WTC11 (cell line): ENCODE measurements at regions not wholly inside any gene's neighbourhood (a gene's known extent, or its start where the extent isn't known, plus 50 kb on each side); places are given as distances from the start of the nearest gene placed in this dataset.

Experiments
- ATAC-seq: fragments of 200-7000 bp; cut with Tn5 transposase; 2 replicates; pipeline ENCODE4 v1.10.0; 2021; ENCODE audit warnings: mild to moderate bottlenecking, moderate library complexity
- CTCF ChIA-PET: fragments of 300-600 bp; sonication (Branson Sonifier 250); formaldehyde crosslinking; loops from one replicate; lab custom pipeline; 2021; ENCODE audit warnings: antibody characterized with exemption; lab: Charles Lee
- POLR2A ChIA-PET: fragments of 350-600 bp; sonication (Branson Sonifier 250); formaldehyde crosslinking; loops from one replicate; lab custom pipeline; 2021; ENCODE audit warnings: antibody characterized with exemption; lab: Charles Lee
- DNase-seq: peaks from one replicate; pipeline ENCODE4 v3.0.0; 2021; ENCODE audit warnings: low spot score
- H3K27ac Mint-ChIP-seq: 2 replicates; pipeline ENCODE4 v1.8.0; 2021; ENCODE audit warnings: mixed read lengths
- H3K27me3 Mint-ChIP-seq: 2 replicates; pipeline ENCODE4 v1.8.0; 2021; ENCODE audit warnings: low read depth, mild to moderate bottlenecking, moderate library complexity, mixed read lengths
- H3K36me3 Mint-ChIP-seq: 2 replicates; pipeline ENCODE4 v1.8.0; 2021; ENCODE audit warnings: mixed read lengths
- H3K4me1 Mint-ChIP-seq: 2 replicates; pipeline ENCODE4 v1.8.0; 2022; ENCODE audit warnings: mixed read lengths
- H3K4me3 Mint-ChIP-seq: 2 replicates; pipeline ENCODE4 v1.8.0; 2021; ENCODE audit warnings: mild to moderate bottlenecking, moderate library complexity, mixed read lengths
- H3K9me3 Mint-ChIP-seq: 2 replicates; pipeline ENCODE4 v1.8.0; 2021; ENCODE audit warnings: mixed read lengths
- CDX4 ChIP-seq: fragments of 250-450 bp; sonication (Bioruptor Pico); IDR thresholded peaks from 2 replicates; pipeline ENCODE4 v1.9.0; 2021; ENCODE audit warnings: moderate library complexity, mild to moderate bottlenecking, inconsistent platforms, borderline replicate concordance
- ELF4 ChIP-seq: sonication (generic); formaldehyde crosslinking; IDR thresholded peaks from 2 replicates; pipeline ENCODE4 v1.8.1; 2022; ENCODE audit warnings: low read depth, mild to moderate bottlenecking, moderate library complexity, missing genetic modification reagents
- ERG ChIP-seq: fragments of 250-450 bp; sonication (Bioruptor Pico); IDR thresholded peaks from 2 replicates; pipeline ENCODE4 v1.8.0; 2021; ENCODE audit warnings: mild to moderate bottlenecking
- ESRRA ChIP-seq: sonication (generic); formaldehyde crosslinking; IDR thresholded peaks from 2 replicates; pipeline ENCODE4 v1.8.1; 2022; ENCODE audit warnings: mild to moderate bottlenecking, missing genetic modification reagents, borderline replicate concordance
- FOXP1 ChIP-seq: sonication (generic); formaldehyde crosslinking; IDR thresholded peaks from 2 replicates; pipeline ENCODE4 v1.8.0; 2022; ENCODE audit warnings: missing genetic modification reagents, mild to moderate bottlenecking, moderate library complexity, borderline replicate concordance
- NR1H2 ChIP-seq: sonication (generic); formaldehyde crosslinking; IDR thresholded peaks from 2 replicates; pipeline ENCODE4 v1.9.0; 2021; ENCODE audit warnings: mild to moderate bottlenecking, moderate library complexity, missing genetic modification reagents
- NR3C1 ChIP-seq: sonication (generic); formaldehyde crosslinking; conservative IDR thresholded peaks from 2 replicates; pipeline ENCODE4 v1.8.1; 2023; ENCODE audit warnings: low read depth, mild to moderate bottlenecking, missing genetic modification reagents
- PREB ChIP-seq: sonication (generic); formaldehyde crosslinking; IDR thresholded peaks from 2 replicates; pipeline ENCODE4 v1.8.1; 2022; ENCODE audit warnings: mild to moderate bottlenecking, missing genetic modification reagents, moderate library complexity, borderline replicate concordance
- PRRX2 ChIP-seq: fragments of 250-450 bp; sonication (Bioruptor Pico); IDR thresholded peaks from 2 replicates; pipeline ENCODE4 v1.8.0; 2021; ENCODE audit warnings: mild to moderate bottlenecking
- SMAD3 ChIP-seq: sonication (generic); formaldehyde crosslinking; IDR thresholded peaks from 2 replicates; pipeline ENCODE4 v1.8.0; 2022; ENCODE audit warnings: missing genetic modification reagents, mild to moderate bottlenecking, borderline replicate concordance
- SMAD4 ChIP-seq: sonication (generic); formaldehyde crosslinking; IDR thresholded peaks from 2 replicates; pipeline ENCODE4 v1.8.0; 2022; ENCODE audit warnings: mild to moderate bottlenecking, missing genetic modification reagents
- SOX15 ChIP-seq: fragments of 250-450 bp; sonication (Bioruptor Pico); IDR thresholded peaks from 2 replicates; pipeline ENCODE4 v1.9.0; 2021; ENCODE audit warnings: mild to moderate bottlenecking
- STAT6 ChIP-seq: sonication (generic); formaldehyde crosslinking; conservative IDR thresholded peaks from 2 replicates; pipeline ENCODE4 v1.8.1; 2023; ENCODE audit warnings: mild to moderate bottlenecking, low read depth, missing genetic modification reagents, moderate library complexity
- TCF7 ChIP-seq: sonication (generic); formaldehyde crosslinking; IDR thresholded peaks from 2 replicates; pipeline ENCODE4 v1.8.0; 2022; ENCODE audit warnings: mild to moderate bottlenecking, low read depth, missing genetic modification reagents, moderate library complexity
- TEAD1 ChIP-seq: sonication (generic); formaldehyde crosslinking; IDR thresholded peaks from 2 replicates; pipeline ENCODE4 v1.8.0; 2022; ENCODE audit warnings: mild to moderate bottlenecking, missing genetic modification reagents
- TEAD4 ChIP-seq: sonication (generic); formaldehyde crosslinking; IDR thresholded peaks from 2 replicates; pipeline ENCODE4 v1.8.0; 2022; ENCODE audit warnings: mild to moderate bottlenecking, missing genetic modification reagents
- USF1 ChIP-seq: sonication (generic); formaldehyde crosslinking; IDR thresholded peaks from 2 replicates; pipeline ENCODE4 v1.8.0; 2022; ENCODE audit warnings: mild to moderate bottlenecking, missing genetic modification reagents
- ZNF416 ChIP-seq: fragments of 250-450 bp; sonication (Bioruptor Pico); IDR thresholded peaks from 2 replicates; pipeline ENCODE4 v1.9.0; 2021; ENCODE audit warnings: mild to moderate bottlenecking, inconsistent platforms
- ZNF671 ChIP-seq: fragments of 250-450 bp; sonication (Bioruptor Pico); IDR thresholded peaks from 2 replicates; pipeline ENCODE4 v1.8.0; 2021; ENCODE audit warnings: mild to moderate bottlenecking
- TF ChIP-seq, protein P1 (sequence below): sonication (generic); formaldehyde crosslinking; IDR thresholded peaks from 2 replicates; pipeline ENCODE4 v1.8.0; 2023; ENCODE audit warnings: missing genetic modification reagents, mild to moderate bottlenecking, borderline replicate concordance
- TF ChIP-seq, protein P2 (sequence below): fragments of 250-450 bp; sonication (Bioruptor Pico); IDR thresholded peaks from 2 replicates; pipeline ENCODE4 v2.1.2; 2022; ENCODE audit warnings: mild to moderate bottlenecking, moderate library complexity
- TF ChIP-seq, protein P3 (sequence below): sonication (generic); formaldehyde crosslinking; IDR thresholded peaks from 2 replicates; pipeline ENCODE4 v1.8.1; 2022; ENCODE audit warnings: mild to moderate bottlenecking, moderate library complexity, missing genetic modification reagents

DNA sequence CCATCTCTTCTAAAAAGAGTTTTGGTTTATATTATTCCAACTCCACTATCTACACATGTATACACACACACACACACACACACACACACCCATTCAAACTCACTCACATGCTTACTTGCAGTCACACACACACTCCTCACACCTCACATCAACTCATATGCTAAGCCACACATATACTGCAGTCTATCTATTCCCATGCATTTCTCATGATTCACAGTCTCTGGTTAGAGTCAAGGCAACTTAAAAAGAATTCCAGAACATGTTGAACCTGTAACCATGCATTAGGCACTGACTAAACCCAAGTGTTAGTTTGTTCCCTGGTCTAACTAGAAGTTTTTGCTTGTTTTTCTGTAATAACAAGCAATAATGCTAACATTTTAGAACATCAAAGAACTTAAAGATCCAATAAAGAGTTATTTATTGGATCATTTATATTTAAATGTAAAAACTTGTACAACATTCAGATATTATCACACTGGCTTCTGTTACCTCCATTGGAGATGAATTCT is 931.1 kb downstream of the PLA2G4A start:
- ATAC-seq (no peak), DNase-seq (no peak)
- Mint-ChIP-seq H3K4me1 (peaks cover 21% of the 10 kb centered on the region), H3K27ac (no peak overlapping the region), H3K27me3 (no peaks in the 10 kb centered on the region), H3K9me3 (peaks cover 20% of the 10 kb centered on the region), H3K36me3 (peaks cover 22% of the 10 kb centered on the region), H3K4me3 (no peak overlapping the region)
- TF ChIP-seq, protein P1, sequence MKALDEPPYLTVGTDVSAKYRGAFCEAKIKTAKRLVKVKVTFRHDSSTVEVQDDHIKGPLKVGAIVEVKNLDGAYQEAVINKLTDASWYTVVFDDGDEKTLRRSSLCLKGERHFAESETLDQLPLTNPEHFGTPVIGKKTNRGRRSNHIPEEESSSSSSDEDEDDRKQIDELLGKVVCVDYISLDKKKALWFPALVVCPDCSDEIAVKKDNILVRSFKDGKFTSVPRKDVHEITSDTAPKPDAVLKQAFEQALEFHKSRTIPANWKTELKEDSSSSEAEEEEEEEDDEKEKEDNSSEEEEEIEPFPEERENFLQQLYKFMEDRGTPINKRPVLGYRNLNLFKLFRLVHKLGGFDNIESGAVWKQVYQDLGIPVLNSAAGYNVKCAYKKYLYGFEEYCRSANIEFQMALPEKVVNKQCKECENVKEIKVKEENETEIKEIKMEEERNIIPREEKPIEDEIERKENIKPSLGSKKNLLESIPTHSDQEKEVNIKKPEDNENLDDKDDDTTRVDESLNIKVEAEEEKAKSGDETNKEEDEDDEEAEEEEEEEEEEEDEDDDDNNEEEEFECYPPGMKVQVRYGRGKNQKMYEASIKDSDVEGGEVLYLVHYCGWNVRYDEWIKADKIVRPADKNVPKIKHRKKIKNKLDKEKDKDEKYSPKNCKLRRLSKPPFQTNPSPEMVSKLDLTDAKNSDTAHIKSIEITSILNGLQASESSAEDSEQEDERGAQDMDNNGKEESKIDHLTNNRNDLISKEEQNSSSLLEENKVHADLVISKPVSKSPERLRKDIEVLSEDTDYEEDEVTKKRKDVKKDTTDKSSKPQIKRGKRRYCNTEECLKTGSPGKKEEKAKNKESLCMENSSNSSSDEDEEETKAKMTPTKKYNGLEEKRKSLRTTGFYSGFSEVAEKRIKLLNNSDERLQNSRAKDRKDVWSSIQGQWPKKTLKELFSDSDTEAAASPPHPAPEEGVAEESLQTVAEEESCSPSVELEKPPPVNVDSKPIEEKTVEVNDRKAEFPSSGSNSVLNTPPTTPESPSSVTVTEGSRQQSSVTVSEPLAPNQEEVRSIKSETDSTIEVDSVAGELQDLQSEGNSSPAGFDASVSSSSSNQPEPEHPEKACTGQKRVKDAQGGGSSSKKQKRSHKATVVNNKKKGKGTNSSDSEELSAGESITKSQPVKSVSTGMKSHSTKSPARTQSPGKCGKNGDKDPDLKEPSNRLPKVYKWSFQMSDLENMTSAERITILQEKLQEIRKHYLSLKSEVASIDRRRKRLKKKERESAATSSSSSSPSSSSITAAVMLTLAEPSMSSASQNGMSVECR (CRISPR knock-in tag): no peak
- TF ChIP-seq PREB: no peak
- TF ChIP-seq SMAD3: no peak
- TF ChIP-seq, protein P2, sequence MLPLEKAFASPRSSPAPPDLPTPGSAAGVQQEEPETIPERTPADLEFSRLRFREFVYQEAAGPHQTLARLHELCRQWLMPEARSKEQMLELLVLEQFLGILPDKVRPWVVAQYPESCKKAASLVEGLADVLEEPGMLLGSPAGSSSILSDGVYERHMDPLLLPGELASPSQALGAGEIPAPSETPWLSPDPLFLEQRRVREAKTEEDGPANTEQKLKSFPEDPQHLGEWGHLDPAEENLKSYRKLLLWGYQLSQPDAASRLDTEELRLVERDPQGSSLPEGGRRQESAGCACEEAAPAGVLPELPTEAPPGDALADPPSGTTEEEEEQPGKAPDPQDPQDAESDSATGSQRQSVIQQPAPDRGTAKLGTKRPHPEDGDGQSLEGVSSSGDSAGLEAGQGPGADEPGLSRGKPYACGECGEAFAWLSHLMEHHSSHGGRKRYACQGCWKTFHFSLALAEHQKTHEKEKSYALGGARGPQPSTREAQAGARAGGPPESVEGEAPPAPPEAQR (CRISPR knock-in tag): no peak
- no peak for TF ChIP-seq SMAD4 (CRISPR knock-in tag)
- TF ChIP-seq ESRRA (CRISPR knock-in tag): no peak
- TF ChIP-seq FOXP1 (CRISPR knock-in tag): no peak
- TF ChIP-seq ZNF671 (CRISPR knock-in tag): no peak
- TF ChIP-seq TCF7: no peak
- TF ChIP-seq NR3C1 (CRISPR knock-in tag): no peak
- no peak for TF ChIP-seq ERG (CRISPR knock-in tag)
- TF ChIP-seq, protein P3, sequence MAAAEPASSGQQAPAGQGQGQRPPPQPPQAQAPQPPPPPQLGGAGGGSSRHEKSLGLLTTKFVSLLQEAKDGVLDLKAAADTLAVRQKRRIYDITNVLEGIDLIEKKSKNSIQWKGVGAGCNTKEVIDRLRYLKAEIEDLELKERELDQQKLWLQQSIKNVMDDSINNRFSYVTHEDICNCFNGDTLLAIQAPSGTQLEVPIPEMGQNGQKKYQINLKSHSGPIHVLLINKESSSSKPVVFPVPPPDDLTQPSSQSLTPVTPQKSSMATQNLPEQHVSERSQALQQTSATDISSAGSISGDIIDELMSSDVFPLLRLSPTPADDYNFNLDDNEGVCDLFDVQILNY (CRISPR knock-in tag): no peak
- TF ChIP-seq ZNF416: no peak
- no peak for TF ChIP-seq USF1
- ChIA-PET POLR2A (no interaction called here), CTCF (no interaction called here)

DNA sequence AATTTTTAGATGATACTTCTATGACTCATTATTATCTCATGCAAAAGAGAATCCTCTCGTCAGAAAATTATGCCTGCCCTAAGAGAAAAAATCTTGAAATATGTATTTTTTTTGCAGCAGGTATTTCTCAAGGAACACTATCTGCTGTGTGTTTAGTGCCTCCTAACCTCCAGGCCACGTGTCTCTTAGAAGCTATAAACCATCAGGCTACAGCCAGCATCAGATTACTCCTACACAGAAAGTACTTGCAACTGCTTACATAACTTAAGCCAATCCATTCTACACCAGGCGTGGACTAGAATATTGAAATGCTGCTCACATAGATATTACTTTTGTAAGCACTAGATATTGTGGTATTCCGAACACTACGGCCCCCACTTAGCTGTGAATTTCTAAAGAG is 933.4 kb downstream of the PLA2G4A start:
- ATAC-seq (no peak), DNase-seq (no peak)
- Mint-ChIP-seq H3K36me3 (peaks cover 20% of the 10 kb centered on the region), H3K27ac (no peak overlapping the region), H3K4me1 (peaks cover 37% of the 10 kb centered on the region), H3K27me3 (no peaks in the 10 kb centered on the region), H3K9me3 (peaks cover 14% of the 10 kb centered on the region), H3K4me3 (no peak overlapping the region)
- POLR2A ChIA-PET: no interaction called here
- CTCF ChIA-PET: no interaction called here
- TF ChIP-seq PRRX2: no peak
- no peak for TF ChIP-seq ZNF416
- no peak for TF ChIP-seq STAT6 (CRISPR knock-in tag)
- no peak for TF ChIP-seq SOX15 (CRISPR knock-in tag)
- TF ChIP-seq NR1H2 (CRISPR knock-in tag): no peak
- no peak for TF ChIP-seq TEAD1 (CRISPR knock-in tag)
- no peak for TF ChIP-seq TCF7
- no peak for TF ChIP-seq TEAD4
- no peak for TF ChIP-seq ELF4 (CRISPR knock-in tag)
- no peak for TF ChIP-seq CDX4 (CRISPR knock-in tag)
